ENCODE measurements at regions not wholly inside any gene's neighbourhood (a gene's known extent, or its start where the extent isn't known, plus 50 kb on each side); places are given as distances from the start of the nearest gene placed in this dataset.

DNA sequence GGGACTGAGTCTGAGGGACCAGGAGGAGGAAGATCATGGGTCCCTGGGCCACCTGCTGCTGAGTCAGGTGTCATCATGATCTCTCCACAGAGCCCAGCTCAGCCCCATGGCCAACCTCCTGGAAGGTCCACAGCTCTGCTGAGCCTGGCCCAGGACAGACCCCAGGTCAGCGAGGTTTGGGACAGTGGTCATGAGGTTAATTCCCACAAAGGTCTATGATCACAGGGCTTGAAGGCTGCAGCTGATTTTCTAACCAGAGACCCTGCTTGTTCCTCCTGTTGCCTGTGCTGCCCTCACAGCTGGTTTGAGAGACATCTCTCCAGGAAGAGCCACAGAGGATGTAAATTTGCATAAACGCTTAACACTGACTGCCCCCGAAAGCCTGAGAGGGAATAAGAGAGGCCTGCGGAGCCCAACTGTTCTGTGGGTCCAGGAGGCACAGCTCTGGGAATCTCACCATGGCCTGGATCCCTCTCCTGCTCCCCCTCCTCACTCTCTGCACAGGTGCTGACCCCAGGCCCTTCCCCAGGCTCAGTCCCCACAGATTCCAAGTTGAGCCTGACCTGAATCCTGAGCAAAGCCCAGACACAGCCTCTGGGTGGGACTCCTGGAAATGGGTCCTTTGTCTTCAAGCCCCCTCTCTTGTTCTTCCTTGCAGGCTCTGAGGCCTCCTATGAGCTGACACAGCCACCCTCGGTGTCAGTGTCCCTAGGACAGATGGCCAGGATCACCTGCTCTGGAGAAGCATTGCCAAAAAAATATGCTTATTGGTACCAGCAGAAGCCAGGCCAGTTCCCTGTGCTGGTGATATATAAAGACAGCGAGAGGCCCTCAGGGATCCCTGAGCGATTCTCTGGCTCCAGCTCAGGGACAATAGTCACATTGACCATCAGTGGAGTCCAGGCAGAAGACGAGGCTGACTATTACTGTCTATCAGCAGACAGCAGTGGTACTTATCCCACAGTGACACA is 102.8 kb downstream of the GGTLC2 start:
- H3K9ac ChIP-seq (ENCODE audit: low read depth, low read length), result no peak overlapping the region
- peaks cover 55% of the 10 kb centered on the region for H3K27me3 ChIP-seq (ENCODE audit: control insufficient read depth, insufficient read depth, low read length)
- H3K4me3 ChIP-seq (ENCODE audit: low read depth, low read length), result no peak overlapping the region
- 0 out of 2 replicates have a peak, but pooled peaks cover 2% of the 10 kb centered on the region for H3K4me1 ChIP-seq (ENCODE audit: control insufficient read depth, insufficient read depth, low read length)
- no peaks in the 10 kb centered on the region for H3K9me3 ChIP-seq (ENCODE audit: control insufficient read depth, insufficient read depth, low read length)
- H3K36me3 ChIP-seq (ENCODE audit: control insufficient read depth, insufficient read depth, low read length), result no peaks in the 10 kb centered on the region
- no peak overlapping the region for H3K27ac ChIP-seq (ENCODE audit: low read depth, low read length)

DNA sequence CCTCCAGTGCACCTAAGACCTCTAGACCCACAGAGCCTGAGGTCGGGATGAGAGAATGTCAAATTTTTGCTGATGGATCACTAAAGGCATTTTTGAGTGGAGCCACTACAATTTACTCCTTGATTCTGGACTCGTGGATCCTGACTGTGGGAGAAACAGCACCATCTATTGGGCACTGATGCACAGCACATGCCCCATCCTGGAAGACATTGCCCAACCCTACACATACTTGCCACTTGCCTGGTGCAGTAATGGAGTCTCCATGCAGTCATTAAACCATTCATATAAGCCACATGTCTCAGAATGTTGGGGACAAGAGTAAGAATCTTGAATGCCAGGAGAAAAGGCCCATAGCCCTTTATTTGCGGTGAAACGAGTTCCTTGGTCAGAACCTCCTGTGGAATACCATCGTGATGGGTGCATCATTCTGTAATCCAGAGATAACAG is 103.9 kb downstream of the GGTLC2 start:
- no peak overlapping the region for H3K27ac ChIP-seq (ENCODE audit: low read depth, low read length)

DNA sequence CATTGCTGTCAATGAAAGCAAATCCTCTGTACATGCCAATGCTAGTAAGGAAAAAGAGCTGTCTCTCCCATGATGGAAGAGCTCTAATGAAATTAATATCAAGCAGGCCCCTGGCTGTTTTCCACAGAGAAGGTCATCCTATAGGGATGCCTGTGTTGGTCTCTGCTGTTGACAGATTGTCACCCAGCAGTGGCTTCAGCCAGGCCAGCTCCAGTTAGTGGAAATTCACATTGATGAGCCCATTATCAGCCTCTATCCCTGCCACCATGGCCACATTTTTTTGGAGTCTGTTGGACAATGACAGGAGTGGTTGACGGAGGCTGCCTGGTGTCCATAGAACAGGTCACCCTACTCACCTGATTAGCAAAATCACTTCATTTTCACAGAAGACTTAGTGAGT is 104.3 kb downstream of the GGTLC2 start:
- no peaks in the 10 kb centered on the region for H3K36me3 ChIP-seq (ENCODE audit: control insufficient read depth, insufficient read depth, low read length)
- H3K4me3 ChIP-seq (ENCODE audit: low read depth, low read length), result no peak overlapping the region
- 0 out of 2 replicates have a peak, but pooled peaks cover 2% of the 10 kb centered on the region for H3K4me1 ChIP-seq (ENCODE audit: control insufficient read depth, insufficient read depth, low read length)
- no peaks in the 10 kb centered on the region for H3K9me3 ChIP-seq (ENCODE audit: control insufficient read depth, insufficient read depth, low read length)
- no peak overlapping the region for H3K9ac ChIP-seq (ENCODE audit: low read depth, low read length)
- peaks cover 52% of the 10 kb centered on the region for H3K27me3 ChIP-seq (ENCODE audit: control insufficient read depth, insufficient read depth, low read length)
- no peak overlapping the region for H3K27ac ChIP-seq (ENCODE audit: low read depth, low read length)

More for the DNA sequence above, 103.9 kb downstream of the GGTLC2 start:
- no peak overlapping the region for H3K4me3 ChIP-seq (ENCODE audit: low read depth, low read length)
- no peak overlapping the region for H3K9ac ChIP-seq (ENCODE audit: low read depth, low read length)
- no peaks in the 10 kb centered on the region for H3K36me3 ChIP-seq (ENCODE audit: control insufficient read depth, insufficient read depth, low read length)
- 0 out of 2 replicates have a peak, but pooled peaks cover 2% of the 10 kb centered on the region for H3K4me1 ChIP-seq (ENCODE audit: control insufficient read depth, insufficient read depth, low read length)
- no peaks in the 10 kb centered on the region for H3K9me3 ChIP-seq (ENCODE audit: control insufficient read depth, insufficient read depth, low read length)
- peaks cover 55% of the 10 kb centered on the region for H3K27me3 ChIP-seq (ENCODE audit: control insufficient read depth, insufficient read depth, low read length)

DNA sequence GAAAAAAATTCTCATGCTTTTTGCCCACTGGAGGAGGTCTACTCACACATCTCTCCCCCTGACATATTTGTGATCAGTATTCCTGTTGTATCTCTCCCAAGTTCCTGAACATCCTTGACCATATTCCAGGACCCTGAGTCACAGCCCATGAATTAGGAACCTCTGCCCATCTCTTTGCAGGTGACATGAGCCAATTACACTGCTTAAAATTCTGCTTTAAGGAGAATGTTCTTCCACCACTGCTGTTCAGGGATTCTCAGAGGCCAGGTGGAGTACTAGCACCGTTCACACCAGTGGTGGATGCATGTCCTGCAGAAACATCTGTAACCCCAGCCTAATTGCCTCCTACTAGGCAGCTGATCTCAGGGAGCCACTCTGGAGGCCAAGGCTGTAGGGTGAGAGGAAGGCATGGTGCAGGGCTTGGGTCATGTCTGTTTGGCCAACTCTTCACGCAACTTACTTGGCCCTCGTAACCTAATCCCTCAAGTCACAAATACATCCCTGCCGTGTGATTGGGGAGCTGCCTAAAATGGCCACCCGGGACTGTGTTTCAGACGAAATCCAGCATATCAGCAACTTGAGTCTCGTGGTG is 104.8 kb downstream of the GGTLC2 start:
- 0 out of 2 replicates have a peak, but pooled peaks cover 2% of the 10 kb centered on the region for H3K4me1 ChIP-seq (ENCODE audit: control insufficient read depth, insufficient read depth, low read length)
- no peaks in the 10 kb centered on the region for H3K36me3 ChIP-seq (ENCODE audit: control insufficient read depth, insufficient read depth, low read length)
- H3K9me3 ChIP-seq (ENCODE audit: control insufficient read depth, insufficient read depth, low read length), result no peaks in the 10 kb centered on the region
- no peak overlapping the region for H3K9ac ChIP-seq (ENCODE audit: low read depth, low read length)
- H3K27me3 ChIP-seq (ENCODE audit: control insufficient read depth, insufficient read depth, low read length), result peaks cover 48% of the 10 kb centered on the region
- H3K27ac ChIP-seq (ENCODE audit: low read depth, low read length), result no peak overlapping the region
- H3K4me3 ChIP-seq (ENCODE audit: low read depth, low read length), result no peak overlapping the region

DNA sequence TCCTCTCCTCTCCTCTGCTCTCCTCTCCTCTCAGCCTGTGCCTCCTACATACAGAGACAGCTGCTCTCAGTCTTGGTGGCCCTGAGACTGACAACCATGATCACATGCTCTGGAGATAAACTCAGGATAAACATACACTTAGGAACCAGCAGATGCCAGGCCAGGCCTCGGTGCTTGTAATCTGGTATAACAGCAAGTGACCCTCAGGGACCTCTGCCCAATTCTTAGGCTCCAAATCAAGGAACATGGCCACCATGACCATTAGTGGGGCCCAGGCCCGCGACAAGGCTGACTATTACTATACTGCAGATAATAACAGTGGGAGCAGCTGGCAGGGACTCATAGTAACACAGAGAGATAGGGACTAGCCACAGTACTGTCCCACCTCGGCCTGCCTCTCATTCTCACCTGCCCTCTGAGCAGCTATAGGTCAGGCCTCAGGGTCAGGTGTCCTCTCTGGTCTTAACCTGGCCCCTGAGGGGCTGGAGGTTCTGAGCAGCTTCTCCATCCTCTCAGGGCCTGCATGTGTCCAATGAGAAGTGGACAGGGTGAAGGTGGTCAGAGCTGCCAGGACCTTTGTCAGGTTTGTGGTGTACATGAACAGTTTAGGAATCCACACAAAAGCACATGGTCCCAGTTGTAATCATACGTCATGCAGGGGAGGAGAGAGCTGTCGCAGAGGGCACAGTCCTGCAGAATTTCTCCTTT is 106.1 kb downstream of the GGTLC2 start:
- H3K9me3 ChIP-seq (ENCODE audit: control insufficient read depth, insufficient read depth, low read length), result no peaks in the 10 kb centered on the region
- no peak overlapping the region for H3K4me3 ChIP-seq (ENCODE audit: low read depth, low read length)
- no peak overlapping the region for H3K27ac ChIP-seq (ENCODE audit: low read depth, low read length)
- peaks cover 54% of the 10 kb centered on the region for H3K27me3 ChIP-seq (ENCODE audit: control insufficient read depth, insufficient read depth, low read length)
- H3K9ac ChIP-seq (ENCODE audit: low read depth, low read length), result no peak overlapping the region
- H3K4me1 ChIP-seq (ENCODE audit: control insufficient read depth, insufficient read depth, low read length), result 0 out of 2 replicates have a peak, but pooled peaks cover under 1% of the 10 kb centered on the region
- no peaks in the 10 kb centered on the region for H3K36me3 ChIP-seq (ENCODE audit: control insufficient read depth, insufficient read depth, low read length)

DNA sequence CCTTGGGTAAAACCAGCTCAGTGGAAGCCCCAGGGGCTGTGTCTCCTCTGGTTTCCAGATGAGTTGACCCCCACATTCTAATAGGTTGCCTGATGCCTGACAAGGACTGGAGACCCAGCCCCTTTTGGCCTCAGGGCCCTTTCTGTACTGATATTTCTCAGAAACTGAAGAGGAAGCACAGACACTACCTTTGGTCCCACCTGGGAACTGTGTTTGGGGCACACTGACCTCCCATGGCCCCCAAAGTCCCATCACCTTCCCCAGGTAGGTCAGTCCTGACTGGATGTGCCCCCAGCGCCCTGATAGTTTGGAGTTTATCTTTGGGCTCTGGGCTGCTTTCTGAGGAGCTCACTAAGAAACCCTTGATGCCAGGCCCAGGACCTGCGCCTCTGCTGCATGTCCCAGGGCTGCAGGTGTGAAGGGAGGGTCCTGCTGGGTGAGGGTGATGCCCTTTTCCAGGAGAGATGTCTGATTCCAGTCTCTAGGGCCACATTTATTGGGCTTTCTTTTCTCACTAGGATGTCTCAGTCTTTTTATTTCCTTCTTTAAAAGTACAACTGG is 106.7 kb downstream of the GGTLC2 start:
- no peaks in the 10 kb centered on the region for H3K4me1 ChIP-seq (ENCODE audit: control insufficient read depth, insufficient read depth, low read length)
- H3K9ac ChIP-seq (ENCODE audit: low read depth, low read length), result no peak overlapping the region
- no peaks in the 10 kb centered on the region for H3K36me3 ChIP-seq (ENCODE audit: control insufficient read depth, insufficient read depth, low read length)
- no peak overlapping the region for H3K4me3 ChIP-seq (ENCODE audit: low read depth, low read length)
- H3K9me3 ChIP-seq (ENCODE audit: control insufficient read depth, insufficient read depth, low read length), result no peaks in the 10 kb centered on the region
- peaks cover 60% of the 10 kb centered on the region for H3K27me3 ChIP-seq (ENCODE audit: control insufficient read depth, insufficient read depth, low read length)
- no peak overlapping the region for H3K27ac ChIP-seq (ENCODE audit: low read depth, low read length)

DNA sequence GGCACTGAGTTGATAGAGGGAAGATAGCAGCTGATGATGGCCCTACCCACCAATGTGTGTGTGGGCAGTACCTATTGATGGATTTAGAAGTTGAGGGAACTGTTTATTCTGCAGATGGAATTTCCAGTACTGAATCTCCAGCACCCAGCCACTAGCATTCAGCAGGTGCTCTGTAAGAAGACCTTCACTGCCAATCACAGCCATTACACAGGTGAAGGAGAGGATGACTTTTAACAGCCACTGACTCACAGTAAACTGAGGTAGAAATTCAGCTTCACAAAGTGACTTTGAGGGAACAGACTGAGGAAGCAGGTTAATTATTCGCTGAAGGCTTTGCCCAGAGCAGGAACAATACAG is 107.8 kb downstream of the GGTLC2 start:
- Histone ChIP-seq H3K27ac (ENCODE audit: low read depth, low read length) (no peak overlapping the region), H3K9me3 (ENCODE audit: control insufficient read depth, insufficient read depth, low read length) (no peaks in the 10 kb centered on the region), H3K36me3 (ENCODE audit: control insufficient read depth, insufficient read depth, low read length) (no peaks in the 10 kb centered on the region), H3K27me3 (ENCODE audit: control insufficient read depth, insufficient read depth, low read length) (peaks cover 63% of the 10 kb centered on the region), H3K4me1 (ENCODE audit: control insufficient read depth, insufficient read depth, low read length) (no peaks in the 10 kb centered on the region), H3K9ac (ENCODE audit: low read depth, low read length) (no peak overlapping the region), H3K4me3 (ENCODE audit: low read depth, low read length) (no peak overlapping the region)

DNA sequence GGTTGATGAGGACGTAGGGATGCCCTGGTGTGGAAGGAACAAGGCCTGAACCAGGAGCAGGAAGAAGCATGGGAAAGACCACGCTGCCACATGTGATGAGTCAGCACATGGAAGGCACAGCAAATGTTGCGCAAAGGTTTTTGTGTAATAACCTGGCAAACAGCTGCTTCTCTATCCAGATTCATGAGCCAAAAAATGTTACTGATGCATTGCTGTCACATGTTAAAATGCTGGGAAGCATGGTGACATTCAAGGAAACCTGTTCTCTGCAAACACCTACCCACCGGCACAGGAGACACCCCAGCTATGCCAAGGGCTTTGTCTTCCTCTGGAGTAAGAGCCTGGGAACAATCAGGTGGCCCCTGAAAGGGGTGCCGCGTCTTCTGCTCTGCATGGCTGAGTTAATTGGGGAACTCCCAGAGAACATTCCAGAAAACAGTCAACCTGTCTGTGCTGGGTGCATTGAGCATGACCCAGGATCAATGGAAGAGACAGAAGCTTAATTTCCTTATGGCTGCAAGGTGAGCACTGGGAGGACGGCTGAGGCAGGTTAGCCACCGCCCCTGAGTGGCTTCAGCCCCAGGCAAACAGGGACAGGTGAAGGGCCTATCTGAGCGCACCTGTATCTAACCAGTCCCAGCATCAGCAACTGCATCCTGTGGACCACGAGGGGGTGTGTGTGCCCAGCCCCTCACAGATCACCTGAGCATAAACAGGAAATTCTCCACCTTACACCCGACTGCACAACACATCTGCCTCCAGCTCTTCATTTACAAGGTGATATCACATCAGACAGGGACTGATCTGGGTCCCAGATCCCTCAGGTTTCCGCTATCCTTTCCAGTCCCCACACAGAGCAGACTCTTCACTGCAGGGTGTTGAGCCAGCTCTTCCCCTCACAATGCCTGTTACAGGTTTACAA is 108.4 kb downstream of the GGTLC2 start:
- Histone ChIP-seq H3K27me3 (ENCODE audit: control insufficient read depth, insufficient read depth, low read length) (peaks cover 63% of the 10 kb centered on the region), H3K4me1 (ENCODE audit: control insufficient read depth, insufficient read depth, low read length) (no peaks in the 10 kb centered on the region), H3K4me3 (ENCODE audit: low read depth, low read length) (no peak overlapping the region), H3K9me3 (ENCODE audit: control insufficient read depth, insufficient read depth, low read length) (no peaks in the 10 kb centered on the region), H3K9ac (ENCODE audit: low read depth, low read length) (no peak overlapping the region), H3K27ac (ENCODE audit: low read depth, low read length) (no peak overlapping the region), H3K36me3 (ENCODE audit: control insufficient read depth, insufficient read depth, low read length) (no peaks in the 10 kb centered on the region)

DNA sequence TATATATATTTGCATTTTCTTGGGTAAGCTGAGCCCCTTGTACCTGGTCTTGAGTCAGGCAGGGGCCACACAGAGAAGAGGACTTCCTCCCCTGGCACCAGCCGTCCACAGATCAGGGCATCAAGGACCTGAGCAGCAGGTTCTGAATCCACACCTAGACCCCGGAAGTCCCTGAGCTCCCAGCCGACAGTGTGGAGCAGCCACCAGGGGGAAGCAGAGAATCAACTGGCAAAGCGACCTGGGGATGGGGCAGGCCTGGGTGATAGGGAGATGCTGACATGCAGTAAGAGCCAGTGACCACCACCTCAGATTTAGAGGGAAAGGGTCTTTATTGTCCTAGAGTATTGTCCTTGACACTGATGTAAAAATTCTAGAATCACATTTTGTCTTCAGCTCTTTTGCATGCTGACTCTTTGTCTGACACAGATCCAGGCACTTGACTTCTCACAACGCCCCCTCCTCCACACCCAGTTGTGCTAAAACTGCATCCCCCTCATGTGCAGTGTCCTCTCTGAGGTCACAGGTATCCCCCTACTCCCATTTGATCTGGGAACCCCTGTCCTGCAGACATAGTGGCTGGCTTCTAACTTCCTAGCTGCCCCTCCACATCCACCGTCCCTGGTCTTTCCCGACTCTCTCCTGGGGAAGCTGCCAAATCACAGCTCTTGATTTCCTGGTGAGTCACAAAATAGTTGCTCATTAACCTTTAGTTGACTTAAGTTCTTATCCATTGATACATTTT is 109.3 kb downstream of the GGTLC2 start:
- Histone ChIP-seq H3K36me3 (ENCODE audit: control insufficient read depth, insufficient read depth, low read length) (no peaks in the 10 kb centered on the region), H3K4me3 (ENCODE audit: low read depth, low read length) (no peak overlapping the region), H3K9ac (ENCODE audit: low read depth, low read length) (no peak overlapping the region), H3K9me3 (ENCODE audit: control insufficient read depth, insufficient read depth, low read length) (no peaks in the 10 kb centered on the region), H3K4me1 (ENCODE audit: control insufficient read depth, insufficient read depth, low read length) (no peaks in the 10 kb centered on the region), H3K27ac (ENCODE audit: low read depth, low read length) (no peak overlapping the region), H3K27me3 (ENCODE audit: control insufficient read depth, insufficient read depth, low read length) (peaks cover 59% of the 10 kb centered on the region)

Measured in HUES48 (cell line).